KMS-11 (cell line): ENCODE measurements at regions not wholly inside any gene's neighbourhood (a gene's known extent, or its start where the extent isn't known, plus 50 kb on each side); places are given as distances from the start of the nearest gene placed in this dataset.

ENCODE experiments used
- H2AFZ ChIP-seq: fragments of 200-600 bp; sonication (generic); 2 replicates; pipeline ENCODE4 v1.6.1; 2016; ENCODE audit warnings: antibody characterized with exemption, mixed run types, low read depth
- H3K27ac ChIP-seq: fragments of 200-600 bp; sonication (generic); 2 replicates; pipeline ENCODE4 v1.6.1; 2016; ENCODE audit warnings: mild to moderate bottlenecking, mixed run types
- H3K27me3 ChIP-seq: fragments of 200-600 bp; sonication (generic); 2 replicates; pipeline ENCODE4 v1.6.1; 2017; ENCODE audit warnings: mild to moderate bottlenecking, low read depth, mixed run types, moderate library complexity; ENCODE audit not compliant: insufficient read depth
- H3K36me3 ChIP-seq: fragments of 200-600 bp; sonication (generic); 2 replicates; pipeline ENCODE4 v1.6.1; 2017; ENCODE audit warnings: mild to moderate bottlenecking, mixed run types; ENCODE audit not compliant: insufficient read depth
- H3K4me1 ChIP-seq: fragments of 200-600 bp; sonication (generic); 2 replicates; pipeline ENCODE4 v1.6.1; 2016; ENCODE audit warnings: mild to moderate bottlenecking, low read depth, mixed run types; ENCODE audit not compliant: poor library complexity, severe bottlenecking
- H3K4me2 ChIP-seq: fragments of 200-600 bp; sonication (generic); 2 replicates; pipeline ENCODE4 v1.7.0; 2016; ENCODE audit warnings: mild to moderate bottlenecking, mixed run types
- H3K4me3 ChIP-seq: fragments of 200-600 bp; sonication (generic); IDR thresholded peaks from 2 replicates; pipeline ENCODE4 v1.6.1; 2017; ENCODE audit warnings: low read depth, low read length, mixed read lengths; ENCODE audit not compliant: insufficient read depth
- H3K79me2 ChIP-seq: fragments of 200-600 bp; sonication (generic); 2 replicates; pipeline ENCODE4 v1.6.1; 2016; ENCODE audit warnings: low read depth, mixed run types; ENCODE audit not compliant: insufficient read depth
- H3K9ac ChIP-seq: fragments of 200-600 bp; sonication (generic); 2 replicates; pipeline ENCODE4 v1.6.1; 2016; ENCODE audit warnings: mild to moderate bottlenecking, mixed run types
- H4K20me1 ChIP-seq: fragments of 200-600 bp; sonication (generic); 2 replicates; pipeline ENCODE4 v1.6.1; 2016; ENCODE audit warnings: mild to moderate bottlenecking, mixed run types; ENCODE audit not compliant: insufficient read depth
- CTCF ChIP-seq: fragments of 200-600 bp; sonication (generic); conservative IDR thresholded peaks from 2 replicates; pipeline ENCODE4 v1.6.1; 2017; ENCODE audit warnings: low read depth, mild to moderate bottlenecking, antibody characterized with exemption, low read length, moderate library complexity, mixed read lengths

- Histone ChIP-seq H3K4me2 (no peak overlapping the region), H3K79me2 (no peaks in the 10 kb centered on the region), H3K4me3 (no peak overlapping the region), H3K27me3 (no peaks in the 10 kb centered on the region), H2AFZ (no peak overlapping the region), H3K9ac (no peak overlapping the region), H3K27ac (no peak overlapping the region), H4K20me1 (no peaks in the 10 kb centered on the region), H3K4me1 (no peaks in the 10 kb centered on the region), H3K36me3 (no peaks in the 10 kb centered on the region)
- TF ChIP-seq CTCF, result no peak
Observed at GRCh38 chr13:64158908-64159307, 2743.3 kb upstream of the PCDH20 start.

- Histone ChIP-seq H2AFZ (no peak overlapping the region), H3K9ac (no peak overlapping the region), H3K79me2 (no peaks in the 10 kb centered on the region), H3K4me3 (no peak overlapping the region), H3K36me3 (no peaks in the 10 kb centered on the region), H3K27ac (no peak overlapping the region), H4K20me1 (no peaks in the 10 kb centered on the region), H3K4me2 (no peak overlapping the region), H3K4me1 (no peaks in the 10 kb centered on the region), H3K27me3 (no peaks in the 10 kb centered on the region)
- TF ChIP-seq CTCF, result no peak
Observed at GRCh38 chr13:64154514-64154913, 2738.9 kb upstream of the PCDH20 start.

GRCh38 chr13:64130600-64130999 is 2715.0 kb upstream of the PCDH20 start:
- H3K27ac ChIP-seq, result no peak overlapping the region
- H3K79me2 ChIP-seq, result no peaks in the 10 kb centered on the region
- no peak overlapping the region for H3K4me2 ChIP-seq
- H2AFZ ChIP-seq, result no peak overlapping the region
- no peaks in the 10 kb centered on the region for H4K20me1 ChIP-seq
- H3K9ac ChIP-seq, result no peak overlapping the region
- TF ChIP-seq CTCF, result no peak
- H3K36me3 ChIP-seq, result no peaks in the 10 kb centered on the region
- no peaks in the 10 kb centered on the region for H3K4me1 ChIP-seq
- no peaks in the 10 kb centered on the region for H3K27me3 ChIP-seq
- no peak overlapping the region for H3K4me3 ChIP-seq

- Histone ChIP-seq H3K36me3 (no peaks in the 10 kb centered on the region), H3K27me3 (no peaks in the 10 kb centered on the region), H3K4me3 (no peak overlapping the region), H3K9ac (no peak overlapping the region), H3K79me2 (no peaks in the 10 kb centered on the region), H3K27ac (no peak overlapping the region), H4K20me1 (no peaks in the 10 kb centered on the region), H3K4me1 (no peaks in the 10 kb centered on the region), H2AFZ (no peak overlapping the region), H3K4me2 (no peak overlapping the region)
- TF ChIP-seq CTCF, result no peak
Observed at GRCh38 chr13:64130171-64130570, 2714.5 kb upstream of the PCDH20 start.

- H4K20me1 ChIP-seq, result no peaks in the 10 kb centered on the region
- no peak overlapping the region for H3K4me2 ChIP-seq
- no peaks in the 10 kb centered on the region for H3K79me2 ChIP-seq
- no peak overlapping the region for H2AFZ ChIP-seq
- no peak overlapping the region for H3K9ac ChIP-seq
- no peak for TF ChIP-seq CTCF
- no peaks in the 10 kb centered on the region for H3K36me3 ChIP-seq
- H3K27me3 ChIP-seq, result no peaks in the 10 kb centered on the region
- no peaks in the 10 kb centered on the region for H3K4me1 ChIP-seq
- no peak overlapping the region for H3K27ac ChIP-seq
- H3K4me3 ChIP-seq, result no peak overlapping the region
Observed at GRCh38 chr13:64127856-64128255, 2712.2 kb upstream of the PCDH20 start.
